Fibroblast of pulmonary artery (primary cell): ENCODE measurements at regions not wholly inside any gene's neighbourhood (a gene's known extent, or its start where the extent isn't known, plus 50 kb on each side); places are given as distances from the start of the nearest gene placed in this dataset.

Experiments used
- DNase-seq: peaks from one replicate; pipeline ENCODE4 v3.0.0-alpha.2; 2010; ENCODE audit warnings: low read depth
- H3K4me3 ChIP-seq: replicated peaks from 2 replicates; pipeline ENCODE4 v1.5.1; 2011; ENCODE audit warnings: low read depth, mild to moderate bottlenecking, control low read depth, low read length, moderate library complexity
- TF ChIP-seq, protein P1 (sequence below): IDR thresholded peaks from 2 replicates; pipeline ENCODE4 v1.5.1; 2011; ENCODE audit warnings: mild to moderate bottlenecking, control low read depth, low read length, inconsistent platforms; ENCODE audit errors: missing control alignments

DNA sequence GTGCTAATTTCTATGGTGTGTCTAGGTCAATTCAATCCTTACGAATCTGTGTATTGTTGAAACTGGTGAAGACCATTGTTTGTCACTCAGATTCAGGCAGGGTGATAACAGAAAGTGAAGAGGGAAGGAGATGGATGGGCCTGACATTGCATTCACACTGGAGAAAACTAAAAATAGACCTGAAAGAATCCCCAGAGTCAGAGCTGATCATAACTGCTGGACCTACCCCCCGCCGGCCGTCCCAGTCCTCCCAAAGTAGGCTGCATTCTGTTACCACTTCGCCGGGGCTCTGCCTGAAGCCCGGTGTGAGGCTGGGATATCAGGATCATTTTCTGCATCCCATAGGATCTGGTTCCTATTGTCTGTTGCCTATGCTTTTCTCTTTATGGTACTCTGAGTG, 121.1 kb downstream of the NUF2 start:
- TF ChIP-seq, protein P1, sequence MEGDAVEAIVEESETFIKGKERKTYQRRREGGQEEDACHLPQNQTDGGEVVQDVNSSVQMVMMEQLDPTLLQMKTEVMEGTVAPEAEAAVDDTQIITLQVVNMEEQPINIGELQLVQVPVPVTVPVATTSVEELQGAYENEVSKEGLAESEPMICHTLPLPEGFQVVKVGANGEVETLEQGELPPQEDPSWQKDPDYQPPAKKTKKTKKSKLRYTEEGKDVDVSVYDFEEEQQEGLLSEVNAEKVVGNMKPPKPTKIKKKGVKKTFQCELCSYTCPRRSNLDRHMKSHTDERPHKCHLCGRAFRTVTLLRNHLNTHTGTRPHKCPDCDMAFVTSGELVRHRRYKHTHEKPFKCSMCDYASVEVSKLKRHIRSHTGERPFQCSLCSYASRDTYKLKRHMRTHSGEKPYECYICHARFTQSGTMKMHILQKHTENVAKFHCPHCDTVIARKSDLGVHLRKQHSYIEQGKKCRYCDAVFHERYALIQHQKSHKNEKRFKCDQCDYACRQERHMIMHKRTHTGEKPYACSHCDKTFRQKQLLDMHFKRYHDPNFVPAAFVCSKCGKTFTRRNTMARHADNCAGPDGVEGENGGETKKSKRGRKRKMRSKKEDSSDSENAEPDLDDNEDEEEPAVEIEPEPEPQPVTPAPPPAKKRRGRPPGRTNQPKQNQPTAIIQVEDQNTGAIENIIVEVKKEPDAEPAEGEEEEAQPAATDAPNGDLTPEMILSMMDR, result no peak
- DNase-seq, result no peak
- no peak overlapping the region for H3K4me3 ChIP-seq

DNA sequence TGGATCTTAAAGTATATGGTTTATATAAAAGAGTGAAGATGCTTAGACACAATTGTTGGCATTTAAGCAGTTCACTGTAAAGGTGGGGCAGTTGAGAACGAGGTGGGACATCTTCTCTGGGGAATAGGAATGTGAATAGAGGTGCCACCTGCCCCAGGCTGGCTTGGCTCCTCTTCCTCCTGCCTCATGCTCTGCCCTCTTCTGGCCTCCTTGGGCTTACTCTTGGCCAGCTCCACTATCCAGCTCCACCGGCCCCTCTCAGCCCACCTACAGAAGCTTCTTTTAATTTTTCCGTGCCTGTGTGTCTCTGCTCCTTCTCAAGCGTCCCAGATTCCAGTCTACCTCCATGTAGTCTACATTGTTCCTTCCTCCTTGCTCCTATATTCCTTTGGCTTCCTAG, 122.1 kb downstream of the NUF2 start:
- no peak for DNase-seq
- TF ChIP-seq, protein P1, result no peak
- H3K4me3 ChIP-seq, result no peak overlapping the region

DNA sequence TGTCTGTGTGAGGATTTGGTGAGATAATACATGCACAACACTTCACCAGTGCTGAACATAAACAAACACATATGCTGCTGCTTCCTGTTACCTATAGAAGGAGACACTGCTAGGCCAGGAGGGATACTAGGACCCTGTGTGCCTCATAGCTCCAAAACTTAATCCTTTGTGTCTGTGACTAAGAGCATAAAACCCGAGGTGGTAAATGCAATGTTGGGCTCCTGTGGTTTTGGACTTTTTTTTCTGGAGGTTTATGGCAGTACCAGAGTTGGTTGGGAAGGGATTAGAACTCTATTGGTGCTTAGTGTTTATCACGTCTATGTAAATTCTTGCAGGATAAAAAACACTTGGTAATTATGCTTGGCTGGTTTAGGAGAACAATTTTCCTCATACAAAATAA, 122.9 kb downstream of the NUF2 start:
- TF ChIP-seq, protein P1, result no peak
- H3K4me3 ChIP-seq, result no peak overlapping the region
- no peak for DNase-seq

DNA sequence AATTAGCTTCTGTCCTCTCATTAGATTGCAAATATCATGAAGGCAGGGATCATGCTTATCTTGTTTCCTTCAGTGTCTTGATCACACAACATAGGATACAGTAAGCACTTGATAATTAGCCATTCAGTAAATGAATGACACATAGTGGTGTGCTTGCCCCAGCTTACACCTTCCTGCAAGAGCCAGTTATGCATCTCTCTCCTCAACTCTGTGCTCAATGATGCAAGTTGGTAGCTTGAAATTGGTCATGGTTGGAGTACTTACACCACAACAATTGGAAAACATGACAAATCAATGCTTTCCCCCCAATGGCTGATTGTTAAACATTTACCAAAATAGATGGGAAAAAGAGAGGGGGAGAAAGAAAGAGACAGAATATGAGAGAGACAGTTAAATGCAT, 129.2 kb downstream of the NUF2 start:
- TF ChIP-seq, protein P1, result no peak
- no peak for DNase-seq
- H3K4me3 ChIP-seq, result no peak overlapping the region

DNA sequence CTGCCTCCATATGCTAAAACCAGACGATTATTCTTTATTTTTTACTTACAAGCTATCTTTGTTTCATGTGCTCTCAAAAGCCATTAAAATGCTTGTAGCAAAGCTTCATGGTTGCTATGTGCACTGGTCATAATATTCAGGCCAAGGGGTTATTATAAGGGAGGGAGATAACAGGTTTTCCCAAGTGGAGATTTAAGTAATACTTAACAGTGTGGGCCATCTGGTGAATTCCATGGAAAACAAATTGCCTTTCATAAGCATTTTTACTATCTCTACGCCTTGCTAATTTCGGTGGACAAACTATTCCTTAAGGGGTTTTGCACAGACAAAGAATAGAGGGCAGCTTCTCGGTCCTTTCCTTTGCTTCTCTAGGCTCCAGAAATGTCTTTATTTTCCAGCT, 137.8 kb downstream of the NUF2 start:
- DNase-seq, result no peak
- TF ChIP-seq, protein P1, result no peak
- no peak overlapping the region for H3K4me3 ChIP-seq

DNA sequence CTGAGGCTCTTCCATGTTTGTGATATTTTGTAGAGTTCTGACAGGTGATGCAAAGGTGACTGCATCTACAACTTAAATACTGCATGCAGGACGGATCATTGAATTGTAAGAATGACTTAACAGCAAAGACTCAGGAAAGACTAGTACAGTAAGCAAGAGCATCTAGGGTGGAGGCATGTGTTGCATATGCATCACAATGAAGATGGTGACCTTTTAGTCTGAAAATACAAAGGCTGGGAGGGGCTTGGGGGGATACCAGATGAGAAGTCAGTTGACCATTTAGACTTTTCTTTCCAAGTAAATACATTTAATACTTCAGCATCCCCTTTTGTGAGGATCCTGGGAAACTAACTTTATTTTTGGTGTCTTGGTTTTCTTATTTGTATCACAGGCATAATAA, 145.5 kb downstream of the NUF2 start:
- no peak for DNase-seq
- H3K4me3 ChIP-seq, result no peak overlapping the region
- TF ChIP-seq, protein P1, result no peak

DNA sequence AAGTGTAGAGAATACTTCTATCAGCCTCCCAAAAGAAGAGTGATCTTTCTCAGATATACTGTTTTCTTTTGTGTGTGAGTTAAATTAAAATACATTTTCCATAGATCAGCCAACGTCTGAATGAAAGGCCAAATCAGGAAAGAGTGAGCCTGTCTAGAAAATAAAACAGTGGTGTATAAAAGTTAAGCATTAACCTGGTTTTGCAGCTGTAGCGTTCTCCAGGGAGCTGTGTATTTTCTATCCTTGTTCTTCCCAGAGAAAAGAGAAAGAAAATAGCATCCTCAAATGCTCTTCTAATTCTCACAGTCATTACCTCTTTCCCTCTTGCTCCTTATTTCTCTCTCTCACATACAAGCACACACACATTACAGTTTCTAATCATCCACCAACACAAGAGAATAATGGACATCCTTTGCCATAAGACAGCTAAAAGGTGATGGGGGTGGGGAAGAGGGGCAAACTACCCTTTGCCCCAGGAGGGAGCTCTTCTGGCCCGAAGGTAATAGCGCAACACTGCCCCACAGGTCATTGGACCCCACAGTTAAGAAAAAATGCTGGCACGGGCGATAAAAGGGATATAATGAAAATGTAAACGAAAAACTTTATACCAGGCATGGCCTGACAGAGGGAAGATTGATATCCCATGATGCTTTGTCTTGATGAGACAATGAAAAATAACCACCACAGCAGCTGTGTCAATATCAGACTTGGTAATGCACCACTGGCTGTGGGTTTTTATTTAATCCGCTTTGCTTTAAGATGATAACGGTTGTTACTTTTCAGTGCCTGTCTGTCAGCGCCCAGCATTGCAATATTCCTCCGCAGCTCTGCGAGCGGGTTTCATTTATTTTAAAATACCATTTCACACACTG, 150.3 kb downstream of the NUF2 start:
- DNase-seq, result no peak
- H3K4me3 ChIP-seq, result no peak overlapping the region
- TF ChIP-seq, protein P1, result no peak
